Neutrophil (primary cell): ENCODE measurements at regions not wholly inside any gene's neighbourhood (a gene's known extent, or its start where the extent isn't known, plus 50 kb on each side); places are given as distances from the start of the nearest gene placed in this dataset.

Experiments used
- H3K27ac ChIP-seq: fragments of 200-600 bp; sonication (generic); 2 replicates; pipeline ENCODE4 v1.5.1; 2016; ENCODE audit warnings: mild to moderate bottlenecking, moderate library complexity
- H3K27me3 ChIP-seq: fragments of 200-600 bp; sonication (generic); 2 replicates; pipeline ENCODE4 v1.6.0; 2016; ENCODE audit warnings: mild to moderate bottlenecking
- H3K36me3 ChIP-seq: fragments of 200-600 bp; sonication (generic); 2 replicates; pipeline ENCODE4 v1.5.1; 2017
- H3K4me1 ChIP-seq, 2 experiments: fragments of 200-600 bp in 1 of 2; sonication (generic) in 1 of 2; 1 replicate in 1 of 2; 2 replicates in 1 of 2; pipeline versions ENCODE4 v1.5.1 to v1.6.1; 2013 to 2016; ENCODE audit warnings: low read depth in 1 of 2, low read length in 1 of 2, mild to moderate bottlenecking in 1 of 2, moderate library complexity in 1 of 2; ENCODE audit not compliant: control insufficient read depth in 1 of 2, insufficient read depth in 1 of 2
- H3K4me3 ChIP-seq, 2 experiments: fragments of 200-600 bp in 1 of 2; sonication (generic) in 1 of 2; 1 replicate in 1 of 2; 2 replicates in 1 of 2; pipeline ENCODE4 v1.5.1; 2013 to 2016; ENCODE audit warnings: low read depth in 1 of 2, low read length in 1 of 2, mild to moderate bottlenecking in 1 of 2, moderate library complexity in 1 of 2
- H3K9me3 ChIP-seq: fragments of 200-600 bp; sonication (generic); 2 replicates; pipeline ENCODE4 v1.5.1; 2016
- CTCF ChIP-seq: fragments of 200-600 bp; sonication (generic); IDR thresholded peaks from 2 replicates; pipeline ENCODE4 v1.5.1; 2016; ENCODE audit warnings: antibody characterized with exemption

GRCh38 chr7:106518239-106518638, 142.7 kb downstream of the CCDC71L start:
- Histone ChIP-seq H3K27me3 (no peaks in the 10 kb centered on the region), H3K4me3 (no peak overlapping the region), H3K27ac (no peak overlapping the region), H3K9me3 (no peaks in the 10 kb centered on the region), H3K4me1 (no peaks in the 10 kb centered on the region), H3K36me3 (no peaks in the 10 kb centered on the region)
- no peak for TF ChIP-seq CTCF

GRCh38 chr7:106517508-106517907, 143.4 kb downstream of the CCDC71L start:
- H3K36me3 ChIP-seq, result no peaks in the 10 kb centered on the region
- TF ChIP-seq CTCF, result no peak
- no peaks in the 10 kb centered on the region for H3K4me1 ChIP-seq
- H3K27ac ChIP-seq, result no peak overlapping the region
- no peaks in the 10 kb centered on the region for H3K27me3 ChIP-seq
- no peak overlapping the region for H3K4me3 ChIP-seq
- H3K9me3 ChIP-seq, result no peaks in the 10 kb centered on the region

- TF ChIP-seq CTCF, result no peak
- H3K9me3 ChIP-seq, result no peaks in the 10 kb centered on the region
- H3K27me3 ChIP-seq, result no peaks in the 10 kb centered on the region
- H3K4me1 ChIP-seq, result no peaks in the 10 kb centered on the region
- no peaks in the 10 kb centered on the region for H3K36me3 ChIP-seq
- no peak overlapping the region for H3K27ac ChIP-seq
- H3K4me3 ChIP-seq, result no peak overlapping the region
Measured at GRCh38 chr7:106515321-106515720, 145.6 kb downstream of the CCDC71L start.

GRCh38 chr7:106514881-106515280, 146.1 kb downstream of the CCDC71L start:
- no peaks in the 10 kb centered on the region for H3K9me3 ChIP-seq
- H3K36me3 ChIP-seq, result no peaks in the 10 kb centered on the region
- H3K27me3 ChIP-seq, result no peaks in the 10 kb centered on the region
- no peaks in the 10 kb centered on the region for H3K4me1 ChIP-seq
- H3K27ac ChIP-seq, result no peak overlapping the region
- H3K4me3 ChIP-seq, result no peak overlapping the region
- TF ChIP-seq CTCF, result no peak

- TF ChIP-seq CTCF, result no peak
- H3K9me3 ChIP-seq, result no peaks in the 10 kb centered on the region
- no peaks in the 10 kb centered on the region for H3K27me3 ChIP-seq
- H3K4me1 ChIP-seq, result no peaks in the 10 kb centered on the region
- H3K36me3 ChIP-seq, result no peaks in the 10 kb centered on the region
- no peak overlapping the region for H3K4me3 ChIP-seq
- H3K27ac ChIP-seq, result no peak overlapping the region
Measured at GRCh38 chr7:106512217-106512616, 148.7 kb downstream of the CCDC71L start.

GRCh38 chr7:106504645-106505044, 156.3 kb downstream of the CCDC71L start:
- Histone ChIP-seq H3K9me3 (no peaks in the 10 kb centered on the region), H3K4me3 (no peak overlapping the region), H3K4me1 (no peaks in the 10 kb centered on the region), H3K27ac (no peak overlapping the region), H3K27me3 (no peaks in the 10 kb centered on the region), H3K36me3 (no peaks in the 10 kb centered on the region)
- TF ChIP-seq CTCF, result no peak
